CD1c-positive myeloid dendritic cell (primary cell): ENCODE measurements at regions not wholly inside any gene's neighbourhood (a gene's known extent, or its start where the extent isn't known, plus 50 kb on each side); places are given as distances from the start of the nearest gene placed in this dataset.

Experiments used
- DNase-seq: peaks from one replicate; pipeline ENCODE4 v3.0.0-alpha.2; 2016; ENCODE audit errors: extremely low spot score

DNA sequence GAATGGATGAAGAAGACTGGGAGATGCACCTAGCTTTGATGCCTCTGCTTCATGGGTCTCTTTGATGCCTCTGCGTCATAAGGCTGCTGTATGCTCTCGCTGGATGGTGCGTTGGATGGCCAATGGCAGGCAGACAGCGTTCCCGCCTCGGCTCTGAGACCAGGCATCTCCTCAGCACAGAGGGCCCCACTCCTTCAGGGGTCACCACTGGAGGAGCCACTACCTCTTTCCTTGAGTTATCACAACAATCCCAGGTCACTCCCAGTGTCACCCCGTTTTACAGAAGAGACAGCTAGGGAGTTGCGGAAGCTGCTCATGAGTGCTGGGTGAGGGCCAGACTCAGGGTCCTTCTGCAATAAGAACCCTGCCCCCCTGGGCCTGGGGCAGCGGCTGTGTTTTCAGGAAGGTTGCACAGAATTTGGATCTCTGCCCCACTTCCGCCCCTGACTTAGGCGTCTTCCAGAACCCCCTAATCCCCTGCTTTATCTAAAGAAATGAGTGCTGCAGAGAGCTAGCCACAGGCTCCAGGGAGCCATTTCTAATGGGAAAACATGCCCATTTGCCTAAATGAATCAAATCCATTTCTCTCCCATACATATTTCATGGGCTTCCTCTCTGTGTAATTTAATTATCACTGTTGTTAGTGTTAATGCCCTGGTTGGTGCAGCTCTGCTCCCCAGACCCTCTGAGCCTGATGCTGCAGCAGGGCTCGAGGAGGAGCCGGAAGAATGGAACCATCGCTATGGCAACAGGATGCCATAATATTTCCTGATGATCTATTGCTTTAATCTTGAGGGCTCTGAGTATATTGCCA is 131.8 kb upstream of the HS6ST1 start:
- DNase-seq: no peak

DNA sequence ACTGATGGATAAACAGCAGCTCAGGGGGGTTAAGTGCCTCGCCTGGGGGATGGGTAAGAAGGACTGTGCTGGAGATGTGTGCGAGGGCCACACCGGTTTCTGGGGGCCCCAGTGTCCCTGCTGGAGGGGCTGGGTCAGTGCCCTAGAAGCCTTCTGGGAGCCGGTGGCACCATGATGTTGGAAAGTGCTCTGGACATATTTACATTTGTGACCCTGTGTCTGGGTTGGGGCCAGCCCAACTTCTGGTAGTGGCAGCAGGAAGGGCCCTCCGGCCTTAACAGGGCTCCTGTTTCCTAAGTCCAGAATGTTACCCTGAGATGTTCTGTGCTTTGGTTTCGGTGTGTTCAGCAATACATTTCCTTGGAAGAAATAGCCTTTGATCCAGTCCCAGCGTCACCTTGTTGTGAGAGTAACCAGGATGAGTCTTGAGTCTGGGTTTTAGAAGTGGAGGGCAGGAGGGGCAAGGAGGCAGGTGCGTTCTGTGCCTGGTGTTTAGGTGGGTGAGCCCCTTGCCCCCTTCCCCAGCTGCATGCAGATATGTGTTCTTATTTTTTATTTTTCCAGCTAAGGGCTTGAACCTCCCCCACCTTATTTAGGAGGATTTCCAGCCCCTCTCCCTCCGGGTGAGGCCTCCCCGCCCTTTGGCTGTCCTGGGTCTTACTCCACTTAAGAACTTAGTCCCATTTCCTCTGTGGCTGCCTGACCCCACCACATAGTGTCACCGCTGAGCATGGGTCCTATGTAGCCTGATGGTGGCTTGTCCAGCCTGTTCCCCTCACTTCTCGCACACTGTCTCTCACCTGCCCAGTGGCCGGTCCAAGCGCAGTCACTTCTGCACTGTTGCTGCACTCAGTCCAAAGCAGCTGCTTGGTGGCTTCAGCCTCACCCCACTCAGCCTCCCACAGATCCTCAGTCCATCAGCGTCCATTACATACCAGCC is 132.7 kb upstream of the HS6ST1 start:
- DNase-seq: no peak

DNA sequence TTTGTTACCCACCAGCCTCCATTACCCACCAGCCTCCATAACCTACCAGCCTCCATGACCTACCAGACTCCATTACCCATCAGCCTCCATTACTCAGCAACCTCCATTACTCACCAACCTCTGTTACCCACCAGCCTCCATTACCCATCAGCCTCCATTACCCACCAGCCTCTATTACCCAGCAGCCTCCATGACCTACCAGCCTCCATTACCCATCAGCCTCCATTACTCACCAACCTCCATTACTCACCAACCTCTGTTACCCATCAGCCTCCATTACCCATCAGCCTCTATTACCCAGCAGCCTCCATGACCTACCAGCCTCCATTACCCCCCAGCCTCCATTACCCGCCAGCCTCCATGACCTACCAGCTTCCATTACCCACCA is 133.3 kb upstream of the HS6ST1 start:
- DNase-seq: no peak

GRCh38 chr2:128452536-128453530 is 134.2 kb upstream of the HS6ST1 start:
- DNase-seq: no peak

DNA sequence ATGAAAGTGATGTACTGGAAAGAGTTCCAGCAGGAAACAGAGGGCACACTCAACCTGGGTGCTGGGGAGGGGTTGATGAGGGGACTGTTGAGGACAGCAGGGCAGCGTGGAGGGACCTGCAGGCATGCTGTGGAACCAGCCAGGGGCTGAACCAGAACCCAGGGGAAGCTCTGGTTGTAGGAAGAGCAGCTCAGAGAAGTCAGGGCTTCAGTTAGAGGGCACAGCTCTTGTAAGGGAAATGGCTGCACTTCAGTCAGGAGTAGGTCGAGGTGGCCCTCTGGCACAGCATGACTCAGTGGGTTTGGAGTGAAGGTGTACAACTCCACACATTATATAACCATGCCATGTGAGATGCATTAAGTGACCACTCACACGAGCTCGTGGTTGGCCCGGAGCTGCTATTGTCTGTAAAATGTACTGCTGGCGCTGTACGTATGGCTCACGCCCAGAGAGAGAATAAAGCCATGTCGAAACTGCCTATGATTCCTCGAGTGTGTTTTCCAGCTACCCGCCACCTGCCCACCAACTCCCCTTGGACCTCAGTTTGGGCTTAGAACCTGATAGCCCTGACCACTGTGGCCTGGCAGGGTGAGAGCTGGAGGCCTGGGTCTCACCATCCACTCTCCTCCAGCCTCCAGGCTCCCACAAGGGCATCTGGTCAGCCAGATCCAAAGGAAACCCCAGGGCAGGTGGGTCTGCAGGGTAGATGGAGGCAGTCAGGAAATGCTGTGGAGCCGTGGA is 136.5 kb upstream of the HS6ST1 start:
- no peak for DNase-seq

DNA sequence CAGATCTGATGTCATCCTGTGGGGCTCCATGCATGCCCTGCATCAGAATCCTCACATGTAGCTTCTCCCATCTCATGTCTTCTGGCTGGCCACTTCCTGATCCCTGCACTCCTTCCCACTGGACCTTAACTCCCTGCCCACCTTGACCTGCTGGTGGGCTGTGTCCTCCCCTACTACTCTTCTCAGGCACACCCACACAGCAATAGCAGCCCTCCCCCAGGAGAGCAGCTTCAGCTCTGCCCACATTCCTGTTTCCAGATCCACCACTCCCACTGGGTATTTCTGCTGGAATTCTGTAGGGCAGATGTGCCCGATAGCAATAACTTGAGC is 137.0 kb upstream of the HS6ST1 start:
- DNase-seq: no peak

GRCh38 chr2:128456281-128456680 is 137.6 kb upstream of the HS6ST1 start:
- DNase-seq: no peak

- no peak for DNase-seq
Observed at GRCh38 chr2:128457006-128457604, 138.4 kb upstream of the HS6ST1 start.

- DNase-seq: no peak
Observed at GRCh38 chr2:128457716-128458115, 139.0 kb upstream of the HS6ST1 start.

DNA sequence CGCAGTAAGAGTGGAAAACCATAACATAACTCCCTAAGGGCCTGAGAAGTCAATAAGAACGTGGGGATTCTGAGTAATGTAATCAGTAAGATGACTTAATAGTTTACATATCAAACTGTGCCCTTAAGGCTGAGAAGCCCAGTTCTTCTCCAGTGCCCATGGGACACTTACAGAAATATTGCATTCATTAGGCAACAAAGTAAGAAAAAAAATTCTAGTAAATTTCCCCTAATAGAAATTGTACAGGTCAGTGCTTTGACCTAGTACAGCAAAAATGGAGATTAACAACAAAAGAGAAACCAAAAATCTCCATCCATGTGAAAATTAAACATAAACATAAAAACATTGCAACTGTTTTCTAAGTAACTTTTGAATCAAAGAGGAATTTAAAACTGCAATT is 139.8 kb upstream of the HS6ST1 start:
- no peak for DNase-seq

DNA sequence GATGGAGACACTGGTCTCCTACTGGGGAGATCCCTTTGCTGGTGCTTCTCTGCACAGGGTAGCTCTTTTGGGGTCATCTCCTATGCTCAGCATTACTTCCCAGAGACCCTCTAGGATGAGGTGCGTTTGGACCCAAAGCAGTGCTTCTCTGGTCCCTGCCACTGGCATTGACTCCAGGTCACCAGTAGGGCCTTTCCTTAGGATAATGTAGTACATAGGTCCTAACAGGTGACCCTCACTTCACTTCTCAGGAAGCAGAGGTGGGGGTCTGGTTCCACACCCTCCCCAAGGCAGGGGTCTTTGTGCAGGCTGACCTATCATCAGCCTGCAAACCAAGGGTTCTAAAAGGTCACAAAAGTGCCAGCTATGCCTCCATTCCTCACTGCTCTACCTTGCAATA is 145.8 kb upstream of the HS6ST1 start:
- DNase-seq: no peak

DNA sequence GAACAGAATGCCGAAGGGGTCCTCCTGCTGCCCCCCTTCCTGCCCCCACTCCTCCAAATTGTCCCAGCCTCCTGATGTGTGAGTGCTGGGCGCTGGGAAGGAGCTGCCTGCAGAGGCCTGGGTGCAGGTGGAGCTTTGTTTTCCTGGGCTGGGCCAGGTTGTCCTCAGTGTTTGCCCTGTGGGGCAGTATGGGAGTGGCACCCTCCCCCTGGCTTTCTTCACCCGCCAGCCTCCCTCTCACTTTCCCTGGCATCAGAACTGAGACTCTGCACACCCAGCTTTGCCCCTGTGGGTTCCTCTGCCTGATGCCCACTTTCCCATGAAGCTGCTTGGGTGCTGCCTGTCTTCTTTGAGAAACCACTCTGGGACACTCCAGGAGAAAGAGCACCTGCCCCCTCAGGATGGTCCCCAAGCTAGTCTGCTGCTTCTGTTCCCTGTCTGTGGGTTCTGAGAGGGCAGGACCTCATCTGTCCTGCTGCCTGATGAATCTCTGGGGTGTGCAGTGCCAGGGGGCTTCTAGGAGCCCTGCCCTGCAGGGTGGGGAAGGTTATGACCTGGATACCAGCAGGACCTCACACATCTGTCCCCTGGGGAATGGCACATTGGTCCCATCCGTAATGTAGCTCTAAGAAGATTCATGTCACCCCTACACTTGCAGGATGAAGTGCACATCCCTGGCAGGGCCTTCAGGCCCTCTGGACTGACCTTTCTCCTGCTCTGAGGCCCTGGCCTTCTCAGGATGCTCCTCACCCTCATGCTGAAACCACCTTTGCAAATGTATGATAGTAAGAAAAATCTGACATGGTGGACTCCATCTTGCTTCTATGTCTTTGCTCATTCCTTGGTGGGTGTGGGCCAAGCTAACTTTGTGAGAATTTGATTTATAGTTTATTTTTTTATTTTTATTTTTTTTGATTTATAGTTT is 146.8 kb upstream of the HS6ST1 start:
- DNase-seq: no peak

DNA sequence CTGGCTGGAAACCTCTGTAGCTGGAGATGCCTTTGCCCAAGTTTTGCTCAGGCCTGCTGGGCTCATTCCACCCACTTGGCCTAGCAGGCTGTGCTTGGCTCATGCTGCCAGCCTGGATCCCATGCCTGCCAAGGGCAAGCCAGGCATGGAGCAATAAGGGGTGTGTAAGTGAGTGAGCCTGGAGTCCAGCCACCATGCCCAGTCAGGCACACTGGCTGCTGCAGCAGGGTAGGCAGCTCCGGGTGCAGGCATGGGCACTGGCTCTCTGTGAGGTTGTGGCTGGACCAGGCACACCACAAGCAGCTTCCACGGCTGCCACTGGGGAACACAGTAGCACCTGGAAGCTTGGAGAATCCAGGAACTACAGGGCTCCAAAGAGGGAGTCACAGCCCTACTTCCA is 147.7 kb upstream of the HS6ST1 start:
- DNase-seq: no peak

DNA sequence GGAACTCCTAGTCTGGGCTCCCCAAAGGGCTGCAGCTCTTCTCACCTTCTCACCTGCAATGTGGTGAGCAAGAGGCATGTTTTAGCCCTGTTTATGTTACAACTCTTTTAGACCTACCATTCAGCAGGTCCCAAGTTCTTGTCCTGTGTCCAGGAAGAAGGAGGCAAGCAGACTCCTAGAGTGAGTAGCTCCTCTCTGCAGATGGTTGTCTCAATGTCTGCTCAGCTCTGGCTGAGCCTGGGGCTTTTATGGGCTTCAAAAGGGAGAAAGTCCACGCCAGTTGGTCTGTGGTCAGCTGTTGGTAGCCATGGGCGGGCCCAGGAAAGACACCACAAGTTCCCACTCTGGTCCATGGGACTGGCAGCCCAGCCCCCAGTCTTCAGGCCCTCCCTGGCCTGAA is 148.1 kb upstream of the HS6ST1 start:
- no peak for DNase-seq

GRCh38 chr2:128467321-128467969 is 148.8 kb upstream of the HS6ST1 start:
- no peak for DNase-seq

- DNase-seq: no peak
Observed at GRCh38 chr2:128468186-128468920, 149.7 kb upstream of the HS6ST1 start.

GRCh38 chr2:128469203-128469602 is 150.5 kb upstream of the HS6ST1 start:
- peak; percentile 32 for DNase-seq

GRCh38 chr2:128469875-128470274 is 151.2 kb upstream of the HS6ST1 start:
- DNase-seq: no peak
